MM.1S (cell line): ENCODE measurements at regions not wholly inside any gene's neighbourhood (a gene's known extent, or its start where the extent isn't known, plus 50 kb on each side); places are given as distances from the start of the nearest gene placed in this dataset.

ENCODE experiments used
- CTCF ChIP-seq: fragments of 300-600 bp; sonication (generic); IDR thresholded peaks from 2 replicates; pipeline ENCODE4 v1.5.1; 2016; ENCODE audit warnings: antibody characterized with exemption, low read length, mixed read lengths
- EZH2 ChIP-seq: fragments of 300-600 bp; sonication (generic); optimal IDR thresholded peaks from 2 replicates; pipeline ENCODE3; 2017; ENCODE audit warnings: low read depth, mild to moderate bottlenecking, antibody characterized with exemption, low read length, mixed read lengths
- EZH2phosphoT487 ChIP-seq: fragments of 300-600 bp; sonication (generic); IDR thresholded peaks from 2 replicates; pipeline ENCODE4 v1.6.1; 2018; ENCODE audit warnings: antibody characterized with exemption, low read length

- TF ChIP-seq CTCF (no peak), EZH2 (no peak), EZH2phosphoT487 (no peak)
These were observed 339.2 kb downstream of the EN1 start for GRCh38 chr2:118508282-118508681.
